Prostate gland (tissue), 2 donors: ENCODE measurements at regions not wholly inside any gene's neighbourhood (a gene's known extent, or its start where the extent isn't known, plus 50 kb on each side); places are given as distances from the start of the nearest gene placed in this dataset.

ENCODE experiments used
- DNase-seq: peaks from one replicate; pipeline ENCODE4 v3.0.0-alpha.2; 2019; ENCODE audit warnings: low spot score
- H3K27ac ChIP-seq, 2 donors: fragments of 200-600 bp; sonication (generic); 2 replicates each; pipeline ENCODE4 v1.5.1; 2017 to 2019
- H3K27me3 ChIP-seq: fragments of 200-600 bp; sonication (generic); replicated peaks from 2 replicates; pipeline ENCODE4 v1.5.1; 2019; ENCODE audit not compliant: insufficient read depth
- H3K36me3 ChIP-seq, 2 donors: fragments of 200-600 bp; sonication (generic); 1 replicate in 1 of 2; 2 replicates in 1 of 2; pipeline versions ENCODE4 v1.5.1 to v1.8.1; 2017 to 2019
- H3K4me1 ChIP-seq: fragments of 200-600 bp; sonication (generic); replicated peaks from 2 replicates; pipeline ENCODE4 v1.5.1; 2019
- H3K4me3 ChIP-seq, 2 donors: fragments of 200-600 bp; sonication (generic); 2 replicates each; pipeline ENCODE4 v1.5.1; 2017 to 2019
- H3K9me3 ChIP-seq: fragments of 200-600 bp; sonication (generic); 2 replicates; pipeline ENCODE4 v1.5.1; 2017
- POLR2A ChIP-seq: fragments of 450-650 bp; IDR thresholded peaks from one replicate; pipeline ENCODE4 v1.6.1; 2016; ENCODE audit warnings: antibody characterized with exemption, mild to moderate bottlenecking
- POLR2AphosphoS5 ChIP-seq: sonication (generic); formaldehyde crosslinking; IDR thresholded peaks from one replicate; pipeline ENCODE4 v1.6.1; 2017; ENCODE audit warnings: antibody characterized with exemption
- WGBS: methylation state at CpG from one replicate; pipeline ENCODE4 v1.1.5; 2018; 5-methylcytosine and 5-hydroxymethylcytosine counted together
- intact Hi-C: fragments of 100-400 bp; cut with DNase I; formaldehyde crosslinking; loops from one replicate; pipeline ENCODE4 v1.14.2; 2022
- TF ChIP-seq, protein P1 (sequence below), 4 experiments: fragments of 200-600 bp in 2 of 4; fragments of 450-650 bp in 2 of 4; sonication (generic) in 2 of 4; IDR thresholded peaks; 1 replicate in 3 of 4; 2 replicates in 1 of 4; pipeline ENCODE4 v1.5.1; 2016 to 2019; ENCODE audit warnings: antibody characterized with exemption in 4 of 4, mild to moderate bottlenecking in 2 of 4, moderate library complexity in 2 of 4

DNA sequence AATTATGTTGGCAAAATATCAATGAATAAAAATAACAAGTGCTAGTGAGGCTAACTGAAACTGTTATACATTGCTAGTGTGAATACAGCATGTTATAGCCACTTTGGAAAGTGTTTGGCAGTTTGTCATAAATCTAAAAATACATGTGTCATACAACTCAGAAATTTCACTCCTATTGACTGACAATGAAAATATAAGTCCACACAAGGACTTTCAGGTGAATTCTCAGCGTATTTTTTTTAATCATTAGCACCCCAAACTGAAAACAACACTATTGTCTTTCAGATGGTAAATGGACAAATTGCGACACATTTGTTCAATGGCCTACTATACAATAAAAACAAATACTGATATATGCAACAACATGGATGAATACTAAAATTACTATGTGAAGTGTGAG is 884.8 kb downstream of the TRIB2 start:
- Histone ChIP-seq H3K9me3 (no peaks in the 10 kb centered on the region), H3K27ac (no peak overlapping the region), H3K27me3 (no peaks in the 10 kb centered on the region), H3K4me3 (no peak overlapping the region), H3K4me1 (no peaks in the 10 kb centered on the region), H3K36me3 (no peaks in the 10 kb centered on the region)
- intact Hi-C loops, result no loop called here
- no peak for DNase-seq
- WGBS, result 87% methylated on average over 2 of the region's 2 CpGs
- no peak for TF ChIP-seq POLR2AphosphoS5
- TF ChIP-seq POLR2A, result no peak
- TF ChIP-seq, protein P1, sequence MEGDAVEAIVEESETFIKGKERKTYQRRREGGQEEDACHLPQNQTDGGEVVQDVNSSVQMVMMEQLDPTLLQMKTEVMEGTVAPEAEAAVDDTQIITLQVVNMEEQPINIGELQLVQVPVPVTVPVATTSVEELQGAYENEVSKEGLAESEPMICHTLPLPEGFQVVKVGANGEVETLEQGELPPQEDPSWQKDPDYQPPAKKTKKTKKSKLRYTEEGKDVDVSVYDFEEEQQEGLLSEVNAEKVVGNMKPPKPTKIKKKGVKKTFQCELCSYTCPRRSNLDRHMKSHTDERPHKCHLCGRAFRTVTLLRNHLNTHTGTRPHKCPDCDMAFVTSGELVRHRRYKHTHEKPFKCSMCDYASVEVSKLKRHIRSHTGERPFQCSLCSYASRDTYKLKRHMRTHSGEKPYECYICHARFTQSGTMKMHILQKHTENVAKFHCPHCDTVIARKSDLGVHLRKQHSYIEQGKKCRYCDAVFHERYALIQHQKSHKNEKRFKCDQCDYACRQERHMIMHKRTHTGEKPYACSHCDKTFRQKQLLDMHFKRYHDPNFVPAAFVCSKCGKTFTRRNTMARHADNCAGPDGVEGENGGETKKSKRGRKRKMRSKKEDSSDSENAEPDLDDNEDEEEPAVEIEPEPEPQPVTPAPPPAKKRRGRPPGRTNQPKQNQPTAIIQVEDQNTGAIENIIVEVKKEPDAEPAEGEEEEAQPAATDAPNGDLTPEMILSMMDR (IDR thresholded peaks at IDR 0.05), result no peak

DNA sequence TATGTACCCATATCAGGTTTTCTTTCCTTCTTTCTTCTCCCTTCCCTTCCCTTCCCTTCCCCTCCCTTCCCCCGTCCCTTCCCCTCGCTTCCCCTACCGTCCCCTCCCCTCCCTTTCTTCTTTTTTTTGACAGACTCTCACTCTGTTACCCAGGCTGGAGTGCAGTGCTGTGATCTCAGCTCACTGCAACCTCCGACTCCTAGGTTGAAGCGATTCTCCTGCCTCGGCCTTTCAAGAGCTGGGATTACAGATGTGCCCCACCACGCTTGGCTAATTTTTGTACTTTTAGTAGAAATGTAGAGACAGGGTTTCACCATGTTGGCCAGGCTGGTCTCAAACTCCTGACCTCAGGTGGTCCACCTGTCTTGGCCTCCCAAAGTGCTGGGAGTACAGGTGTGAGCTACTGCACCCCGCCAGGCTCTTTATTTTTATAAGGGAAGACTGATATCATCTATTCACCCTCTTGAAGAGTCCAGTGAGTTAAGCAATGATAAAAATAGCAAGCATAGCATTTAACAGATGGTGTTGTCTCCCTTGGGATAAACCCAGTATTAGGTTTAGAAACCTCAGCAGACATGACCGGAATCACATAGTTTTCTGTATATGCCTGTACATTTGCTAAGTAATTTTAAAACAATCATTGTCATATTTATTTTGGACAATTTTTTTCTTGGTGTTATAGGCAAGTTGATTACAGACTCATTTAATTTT is 888.4 kb downstream of the TRIB2 start:
- no peak for DNase-seq
- intact Hi-C loops, result no loop called here
- Histone ChIP-seq H3K27me3 (no peaks in the 10 kb centered on the region), H3K27ac (no peak overlapping the region), H3K36me3 (no peaks in the 10 kb centered on the region), H3K9me3 (no peaks in the 10 kb centered on the region), H3K4me3 (no peak overlapping the region), H3K4me1 (no peaks in the 10 kb centered on the region)
- WGBS, result 78% methylated on average over 9 of the region's 9 CpGs
- TF ChIP-seq POLR2A (no peak), POLR2AphosphoS5 (no peak)
- TF ChIP-seq, protein P1 (IDR thresholded peaks at IDR 0.05), result no peak

DNA sequence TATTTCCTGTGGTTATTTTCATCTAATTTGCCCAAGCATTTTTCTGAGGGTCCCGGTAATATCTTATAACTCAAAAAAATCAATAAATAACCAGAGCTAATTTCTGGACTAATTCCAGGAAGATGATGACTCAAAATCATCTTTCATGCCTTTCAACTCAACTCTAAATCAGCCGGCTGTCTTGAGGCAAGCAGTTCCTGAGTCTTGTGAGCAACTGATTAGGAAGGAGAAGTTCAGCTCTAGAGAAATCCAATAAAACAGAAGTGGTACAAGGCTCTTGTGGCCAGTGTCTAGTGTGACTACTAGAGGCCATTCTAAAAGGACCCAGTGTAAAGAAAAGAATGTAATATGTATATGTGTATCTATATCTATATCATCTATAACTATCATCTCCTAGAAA is 890.4 kb downstream of the TRIB2 start:
- Histone ChIP-seq H3K9me3 (no peaks in the 10 kb centered on the region), H3K4me1 (no peaks in the 10 kb centered on the region), H3K4me3 (no peak overlapping the region), H3K27me3 (no peaks in the 10 kb centered on the region), H3K27ac (no peak overlapping the region), H3K36me3 (no peaks in the 10 kb centered on the region)
- TF ChIP-seq POLR2A (no peak), POLR2AphosphoS5 (no peak)
- TF ChIP-seq, protein P1 (IDR thresholded peaks at IDR 0.05), result no peak
- 54% methylated on average over 2 of the region's 2 CpGs for WGBS
- intact Hi-C loops, result no loop called here
- DNase-seq, result no peak

DNA sequence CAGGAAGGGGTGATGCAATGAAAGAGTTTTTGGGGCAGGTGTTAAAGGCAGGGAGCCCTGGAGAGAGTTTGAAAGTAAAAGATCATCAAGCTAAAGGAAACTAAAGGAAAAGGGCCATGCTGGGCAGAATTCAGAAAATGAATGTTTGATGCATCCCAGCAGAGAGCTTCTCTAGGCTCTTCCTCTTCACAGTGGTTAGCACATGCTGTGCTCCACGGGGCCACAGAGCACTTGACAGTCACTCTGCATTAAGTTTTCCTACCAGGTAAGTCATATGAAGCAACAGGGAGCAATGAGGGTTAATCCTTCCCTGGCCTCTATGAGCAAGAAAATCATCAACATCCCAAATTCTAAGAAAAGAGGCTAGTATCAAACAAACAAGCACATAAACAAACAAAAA is 895.2 kb downstream of the TRIB2 start:
- DNase-seq, result no peak
- 8% methylated on average over 1 of the region's 1 CpG for whole genome bisulfite sequencing
- no peaks in the 10 kb centered on the region for H3K4me1 ChIP-seq
- intact Hi-C loops, result no loop called here
- TF ChIP-seq, protein P1 (IDR thresholded peaks at IDR 0.05), result no peak
- no peak for TF ChIP-seq POLR2A
- TF ChIP-seq POLR2AphosphoS5, result no peak
- no peaks in the 10 kb centered on the region for H3K9me3 ChIP-seq
- no peaks in the 10 kb centered on the region for H3K27me3 ChIP-seq
- no peaks in the 10 kb centered on the region for H3K36me3 ChIP-seq
- H3K4me3 ChIP-seq, result no peak overlapping the region
- no peak overlapping the region for H3K27ac ChIP-seq

DNA sequence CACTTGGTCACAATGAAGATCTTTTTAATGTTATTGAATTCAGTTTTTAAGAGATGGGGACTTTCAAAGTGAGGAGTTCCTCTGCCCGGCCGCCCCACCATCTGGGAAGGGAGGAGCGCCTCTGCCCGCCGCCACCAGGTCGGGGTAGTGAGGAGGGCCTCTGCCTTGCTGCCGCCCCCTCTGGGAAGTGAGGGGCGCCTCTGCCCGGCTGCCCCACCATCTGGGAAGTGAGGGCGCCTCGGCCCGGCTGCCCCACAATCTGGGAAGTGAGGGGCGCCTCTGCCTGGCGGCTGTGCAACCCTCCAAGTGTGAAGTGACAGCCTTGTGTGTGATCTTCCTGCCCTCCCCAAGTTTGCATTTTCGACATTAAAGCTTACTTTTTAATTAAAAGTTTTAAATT is 899.3 kb downstream of the TRIB2 start:
- H3K4me3 ChIP-seq, result no peak overlapping the region
- no peak for DNase-seq
- intact Hi-C loops, result no loop called here
- no peaks in the 10 kb centered on the region for H3K9me3 ChIP-seq
- no peaks in the 10 kb centered on the region for H3K27me3 ChIP-seq
- TF ChIP-seq, protein P1 (IDR thresholded peaks at IDR 0.05), result no peak
- no peak for TF ChIP-seq POLR2AphosphoS5
- TF ChIP-seq POLR2A, result no peak
- no peaks in the 10 kb centered on the region for H3K36me3 ChIP-seq
- WGBS, result 88% methylated on average over 15 of the region's 15 CpGs
- no peaks in the 10 kb centered on the region for H3K4me1 ChIP-seq
- no peak overlapping the region for H3K27ac ChIP-seq
